Kidney (tissue), 13 donors: ENCODE measurements at regions not wholly inside any gene's neighbourhood (a gene's known extent, or its start where the extent isn't known, plus 50 kb on each side); places are given as distances from the start of the nearest gene placed in this dataset.

Source experiments
- DNase-seq, 5 donors: peaks; one replicate each; pipeline ENCODE4 v3.0.0-alpha.2; 2013 to 2020
- FAIRE-seq: peaks from 2 replicates; lab custom pipeline; 2012; peaks lifted over from hg19 to GRCh38; lab: Jason Lieb, UNC
- H3K27ac ChIP-seq, 2 donors: one replicate each; pipeline ENCODE4 v1.7.0; 2013; ENCODE audit warnings: low read depth in 2 of 2, low read length in 2 of 2, inconsistent platforms in 1 of 2
- H3K27me3 ChIP-seq: one replicate; pipeline ENCODE4 v1.7.1; 2013; ENCODE audit warnings: low read length, inconsistent platforms; ENCODE audit not compliant: control insufficient read depth, insufficient read depth
- H3K36me3 ChIP-seq, 3 donors: one replicate each; pipeline versions ENCODE4 v1.7.0 to v1.7.1; 2013; ENCODE audit warnings: low read length in 3 of 3, control low read depth in 1 of 3, inconsistent platforms in 1 of 3; ENCODE audit not compliant: insufficient read depth in 3 of 3, control insufficient read depth in 2 of 3
- H3K4me1 ChIP-seq, 3 donors: one replicate each; pipeline versions ENCODE4 v1.7.0 to v1.7.1; 2013; ENCODE audit warnings: low read length in 3 of 3, inconsistent platforms in 1 of 3, low read depth in 1 of 3; ENCODE audit not compliant: control insufficient read depth in 2 of 3, insufficient read depth in 2 of 3
- H3K4me3 ChIP-seq, 3 donors: one replicate each; pipeline versions ENCODE4 v1.7.0 to v1.8.1; 2013; ENCODE audit warnings: low read length in 3 of 3, control low read depth in 1 of 3, inconsistent platforms in 1 of 3
- H3K9ac ChIP-seq, 3 donors: one replicate each; pipeline versions ENCODE4 v1.7.0 to v1.7.1; 2013; ENCODE audit warnings: low read length in 3 of 3, control low read depth in 1 of 3, inconsistent platforms in 1 of 3
- H3K9me3 ChIP-seq, 3 donors: one replicate each; pipeline versions ENCODE4 v1.7.0 to v1.7.1; 2013; ENCODE audit warnings: low read length in 3 of 3, control low read depth in 1 of 3, inconsistent platforms in 1 of 3; ENCODE audit not compliant: control insufficient read depth in 2 of 3, insufficient read depth in 1 of 3
- intact Hi-C: fragments of 100-400 bp; cut with DNase I; formaldehyde crosslinking; loops from one replicate; pipeline ENCODE4 v1.11.1; 2022
- TF ChIP-seq, protein P1 (sequence below): IDR thresholded peaks from 3 replicates; pipeline ENCODE4 v1.5.1; 2012; ENCODE audit warnings: mild to moderate bottlenecking, moderate library complexity, borderline replicate concordance; ENCODE audit not compliant: insufficient read depth; ENCODE audit errors: extremely low read depth
- donor health status: control.
- donor health status: control.
- donor health status: control.
- donor health status: control.
- donor health status: control.
- donor health status: DM: yes; HTN: yes; CAD: no.
- donor health status: Normal renal cell carcinoma (clear cell type).

DNA sequence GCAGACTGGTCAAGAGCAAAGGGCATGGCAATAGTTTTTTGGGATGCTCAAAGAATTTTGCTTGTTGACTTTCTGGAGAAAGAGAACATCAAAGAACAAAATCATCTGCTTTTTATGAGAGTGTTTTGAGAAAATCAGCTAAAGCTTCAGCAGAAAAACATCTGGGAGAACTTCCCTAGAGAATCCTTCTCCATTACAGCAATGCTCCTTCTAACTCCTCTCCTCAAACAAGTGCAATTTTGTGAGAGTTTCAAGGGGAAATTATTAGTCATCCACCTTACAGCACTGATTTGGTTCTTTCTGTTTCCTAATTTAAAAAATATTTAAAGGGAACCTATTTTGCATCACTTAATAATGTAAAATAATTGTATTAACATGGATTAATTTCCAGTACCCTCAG lies 226.9 kb upstream of the NXPH2 start:
- no peaks in the 10 kb centered on the region for H3K4me1 ChIP-seq
- intact Hi-C loops: no loop called here
- H3K27ac ChIP-seq: no peak overlapping the region
- no peak overlapping the region for H3K9ac ChIP-seq
- TF ChIP-seq, protein P1, sequence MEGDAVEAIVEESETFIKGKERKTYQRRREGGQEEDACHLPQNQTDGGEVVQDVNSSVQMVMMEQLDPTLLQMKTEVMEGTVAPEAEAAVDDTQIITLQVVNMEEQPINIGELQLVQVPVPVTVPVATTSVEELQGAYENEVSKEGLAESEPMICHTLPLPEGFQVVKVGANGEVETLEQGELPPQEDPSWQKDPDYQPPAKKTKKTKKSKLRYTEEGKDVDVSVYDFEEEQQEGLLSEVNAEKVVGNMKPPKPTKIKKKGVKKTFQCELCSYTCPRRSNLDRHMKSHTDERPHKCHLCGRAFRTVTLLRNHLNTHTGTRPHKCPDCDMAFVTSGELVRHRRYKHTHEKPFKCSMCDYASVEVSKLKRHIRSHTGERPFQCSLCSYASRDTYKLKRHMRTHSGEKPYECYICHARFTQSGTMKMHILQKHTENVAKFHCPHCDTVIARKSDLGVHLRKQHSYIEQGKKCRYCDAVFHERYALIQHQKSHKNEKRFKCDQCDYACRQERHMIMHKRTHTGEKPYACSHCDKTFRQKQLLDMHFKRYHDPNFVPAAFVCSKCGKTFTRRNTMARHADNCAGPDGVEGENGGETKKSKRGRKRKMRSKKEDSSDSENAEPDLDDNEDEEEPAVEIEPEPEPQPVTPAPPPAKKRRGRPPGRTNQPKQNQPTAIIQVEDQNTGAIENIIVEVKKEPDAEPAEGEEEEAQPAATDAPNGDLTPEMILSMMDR: no peak
- H3K27me3 ChIP-seq: no peaks in the 10 kb centered on the region
- no peaks in the 10 kb centered on the region for H3K36me3 ChIP-seq
- H3K9me3 ChIP-seq: no peaks in the 10 kb centered on the region
- no peak for FAIRE-seq
- DNase-seq: no peak
- H3K4me3 ChIP-seq: no peak overlapping the region

DNA sequence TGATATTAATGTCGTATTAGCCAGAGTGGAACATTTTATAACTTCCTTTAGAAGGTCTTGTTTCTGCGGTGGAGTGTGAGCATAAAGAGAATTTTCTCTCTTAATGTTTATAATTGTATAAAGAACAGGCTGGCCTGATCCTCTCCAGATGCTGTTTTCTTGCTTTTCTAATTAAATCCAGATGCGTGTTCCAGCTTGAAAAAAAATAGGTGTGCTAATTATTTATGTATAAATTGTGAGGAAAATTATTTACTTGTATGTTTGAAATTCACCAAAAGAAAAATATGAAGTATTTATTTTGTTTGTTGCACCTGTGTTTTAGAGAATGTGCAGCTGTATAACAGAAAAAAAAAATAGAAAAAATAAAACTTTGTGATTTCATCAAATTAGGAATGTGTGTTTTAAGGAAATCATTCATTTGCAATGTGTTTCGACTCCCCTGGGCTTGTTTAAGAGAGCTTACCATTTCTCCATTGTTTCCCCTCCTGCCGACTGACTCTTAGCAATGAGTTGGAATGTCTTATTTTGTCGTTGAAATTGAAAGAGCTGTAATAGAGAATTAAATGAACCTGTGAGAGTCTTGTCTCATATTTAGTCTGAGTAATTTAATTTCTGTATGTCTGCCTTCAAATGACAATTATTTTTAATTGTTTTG lies 220.1 kb upstream of the NXPH2 start:
- no peak overlapping the region for H3K27ac ChIP-seq
- H3K4me3 ChIP-seq: no peak overlapping the region
- FAIRE-seq (no peak), DNase-seq (peak in 1 of 5 donors; percentile 3)
- no peaks in the 10 kb centered on the region for H3K27me3 ChIP-seq
- no peaks in the 10 kb centered on the region for H3K4me1 ChIP-seq
- TF ChIP-seq, protein P1: no peak
- no peaks in the 10 kb centered on the region for H3K36me3 ChIP-seq
- no peaks in the 10 kb centered on the region for H3K9me3 ChIP-seq
- intact Hi-C loops: no loop called here
- H3K9ac ChIP-seq: no peak overlapping the region

DNA sequence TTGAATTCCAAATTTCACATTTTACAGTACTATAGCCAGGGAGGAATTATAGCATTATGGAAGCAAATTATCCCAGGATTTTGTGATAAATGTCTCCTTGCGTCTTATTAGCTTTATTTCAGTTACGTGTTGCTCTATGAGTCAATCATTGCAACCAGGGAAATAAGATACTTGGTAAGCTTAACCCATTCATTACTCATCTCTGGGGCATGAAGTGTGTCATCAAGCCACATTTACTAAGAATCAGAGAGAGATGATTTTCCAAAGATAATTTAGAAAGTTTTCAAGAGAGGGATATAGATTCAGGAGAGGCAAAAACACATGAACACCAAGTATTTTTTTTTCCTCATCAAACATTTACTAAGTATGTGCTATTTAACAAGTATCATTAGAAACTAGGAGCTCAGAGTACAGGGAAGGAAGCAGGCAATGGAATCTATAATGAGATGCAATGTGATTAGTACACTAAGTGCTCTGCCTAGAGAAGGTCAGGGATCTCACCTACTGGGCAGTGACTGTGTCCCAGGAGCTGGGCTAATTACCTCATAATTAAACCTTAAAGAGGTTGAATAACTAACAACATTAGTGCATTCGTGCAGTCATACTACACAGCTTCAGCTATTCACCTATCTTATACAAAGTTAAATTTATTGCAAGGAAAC lies 217.8 kb upstream of the NXPH2 start:
- no peaks in the 10 kb centered on the region for H3K9me3 ChIP-seq
- no peak overlapping the region for H3K9ac ChIP-seq
- H3K4me3 ChIP-seq: no peak overlapping the region
- H3K27ac ChIP-seq: no peak overlapping the region
- H3K36me3 ChIP-seq: no peaks in the 10 kb centered on the region
- H3K27me3 ChIP-seq: no peaks in the 10 kb centered on the region
- no peaks in the 10 kb centered on the region for H3K4me1 ChIP-seq
- intact Hi-C loops: no loop called here
- DNase-seq: no peak
- FAIRE-seq: no peak
- TF ChIP-seq, protein P1: no peak
